Neural cell (in vitro differentiated cells): ENCODE measurements at regions not wholly inside any gene's neighbourhood (a gene's known extent, or its start where the extent isn't known, plus 50 kb on each side); places are given as distances from the start of the nearest gene placed in this dataset.
"Not testable (repeated sequence)": the region's sequence is repeated elsewhere in the genome, so short reads cannot be mapped to it uniquely, and the experiment has no call there.

ENCODE experiments used
- CTCF ChIP-seq: fragments of 450-650 bp; IDR thresholded peaks from 2 replicates; pipeline ENCODE4 v1.5.1; 2014; ENCODE audit warnings: antibody characterized with exemption, mild to moderate bottlenecking, moderate library complexity; ENCODE audit not compliant: poor library complexity, severe bottlenecking
- EP300 ChIP-seq: fragments of 450-650 bp; conservative IDR thresholded peaks from 2 replicates; pipeline ENCODE4 v1.6.1; 2014; ENCODE audit warnings: antibody characterized with exemption, mild to moderate bottlenecking, moderate library complexity; ENCODE audit not compliant: poor library complexity, severe bottlenecking
- EZH2 ChIP-seq: fragments of 200-600, 300-800 bp; shearing (Covaris generic), sonication (generic); IDR thresholded peaks from 2 replicates; pipeline ENCODE4 v1.6.1; 2014; ENCODE audit warnings: antibody characterized with exemption, low read length, borderline replicate concordance, mild to moderate bottlenecking; ENCODE audit not compliant: insufficient read depth, poor library complexity, severe bottlenecking
- MXI1 ChIP-seq: fragments of 450-650 bp; conservative IDR thresholded peaks from 2 replicates; pipeline ENCODE4 v1.6.1; 2014; ENCODE audit warnings: antibody characterized with exemption, mild to moderate bottlenecking; ENCODE audit not compliant: poor library complexity, severe bottlenecking
- POLR2AphosphoS5 ChIP-seq: IDR thresholded peaks from 2 replicates; pipeline ENCODE4 v1.6.1; 2012
- RAD21 ChIP-seq: fragments of 450-650 bp; conservative IDR thresholded peaks from 2 replicates; pipeline ENCODE4 v1.6.1; 2014; ENCODE audit warnings: antibody characterized with exemption, mild to moderate bottlenecking, moderate library complexity
- TAF1 ChIP-seq: IDR thresholded peaks from 2 replicates; pipeline ENCODE4 v1.6.1; 2012; ENCODE audit warnings: low read depth
- TF ChIP-seq, protein P1 (sequence below): IDR thresholded peaks from 2 replicates; pipeline ENCODE4 v1.6.1; 2012; ENCODE audit warnings: borderline replicate concordance

GRCh38 chr20:54782758-54783157 lies 307.4 kb downstream of the DOK5 start:
- not testable (repeated sequence) for TF ChIP-seq EP300, CTCF, TAF1, MXI1, EZH2, POLR2AphosphoS5, RAD21
- TF ChIP-seq, protein P1, sequence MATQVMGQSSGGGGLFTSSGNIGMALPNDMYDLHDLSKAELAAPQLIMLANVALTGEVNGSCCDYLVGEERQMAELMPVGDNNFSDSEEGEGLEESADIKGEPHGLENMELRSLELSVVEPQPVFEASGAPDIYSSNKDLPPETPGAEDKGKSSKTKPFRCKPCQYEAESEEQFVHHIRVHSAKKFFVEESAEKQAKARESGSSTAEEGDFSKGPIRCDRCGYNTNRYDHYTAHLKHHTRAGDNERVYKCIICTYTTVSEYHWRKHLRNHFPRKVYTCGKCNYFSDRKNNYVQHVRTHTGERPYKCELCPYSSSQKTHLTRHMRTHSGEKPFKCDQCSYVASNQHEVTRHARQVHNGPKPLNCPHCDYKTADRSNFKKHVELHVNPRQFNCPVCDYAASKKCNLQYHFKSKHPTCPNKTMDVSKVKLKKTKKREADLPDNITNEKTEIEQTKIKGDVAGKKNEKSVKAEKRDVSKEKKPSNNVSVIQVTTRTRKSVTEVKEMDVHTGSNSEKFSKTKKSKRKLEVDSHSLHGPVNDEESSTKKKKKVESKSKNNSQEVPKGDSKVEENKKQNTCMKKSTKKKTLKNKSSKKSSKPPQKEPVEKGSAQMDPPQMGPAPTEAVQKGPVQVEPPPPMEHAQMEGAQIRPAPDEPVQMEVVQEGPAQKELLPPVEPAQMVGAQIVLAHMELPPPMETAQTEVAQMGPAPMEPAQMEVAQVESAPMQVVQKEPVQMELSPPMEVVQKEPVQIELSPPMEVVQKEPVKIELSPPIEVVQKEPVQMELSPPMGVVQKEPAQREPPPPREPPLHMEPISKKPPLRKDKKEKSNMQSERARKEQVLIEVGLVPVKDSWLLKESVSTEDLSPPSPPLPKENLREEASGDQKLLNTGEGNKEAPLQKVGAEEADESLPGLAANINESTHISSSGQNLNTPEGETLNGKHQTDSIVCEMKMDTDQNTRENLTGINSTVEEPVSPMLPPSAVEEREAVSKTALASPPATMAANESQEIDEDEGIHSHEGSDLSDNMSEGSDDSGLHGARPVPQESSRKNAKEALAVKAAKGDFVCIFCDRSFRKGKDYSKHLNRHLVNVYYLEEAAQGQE, result not testable (repeated sequence)
